H1 (cell line): ENCODE measurements at regions not wholly inside any gene's neighbourhood (a gene's known extent, or its start where the extent isn't known, plus 50 kb on each side); places are given as distances from the start of the nearest gene placed in this dataset.

Experiments used
- CEBPB ChIP-seq: IDR thresholded peaks from 2 replicates; pipeline ENCODE4 v1.6.1; 2012; ENCODE audit warnings: low read depth, low read length
- EP300 ChIP-seq, 2 experiments: IDR thresholded peaks; 1 replicate in 1 of 2; 2 replicates in 1 of 2; pipeline ENCODE4 v1.6.1; 2011 to 2012; ENCODE audit warnings: low read depth in 2 of 2, low read length in 2 of 2, mild to moderate bottlenecking in 2 of 2, borderline replicate concordance in 1 of 2, inconsistent platforms in 1 of 2, moderate library complexity in 1 of 2
- EZH2 ChIP-seq: fragments of 200-600 bp; sonication (generic); IDR thresholded peaks from 2 replicates; pipeline ENCODE4 v1.7.1; 2012; ENCODE audit warnings: low read depth, mild to moderate bottlenecking, moderate library complexity, low read length, inconsistent platforms; ENCODE audit not compliant: severe bottlenecking
- GTF2F1 ChIP-seq: IDR thresholded peaks from 2 replicates; pipeline ENCODE4 v1.6.1; 2012; ENCODE audit warnings: low read depth, low read length, improper control_type of control experiment, borderline replicate concordance
- HDAC2 ChIP-seq, 2 experiments: fragments of 300-600 bp in 1 of 2; sonication (generic) in 1 of 2; IDR thresholded peaks; 2 replicates each; pipeline ENCODE4 v1.6.1; 2011 to 2012; ENCODE audit warnings: low read depth in 2 of 2, low read length in 2 of 2, mild to moderate bottlenecking in 2 of 2, moderate library complexity in 2 of 2, borderline replicate concordance in 1 of 2, inconsistent platforms in 1 of 2
- POLR2A ChIP-seq, 2 experiments: IDR thresholded peaks; 1 replicate in 1 of 2; 2 replicates in 1 of 2; pipeline ENCODE4 v1.6.1; 2011; ENCODE audit warnings: low read depth in 2 of 2, low read length in 2 of 2, mild to moderate bottlenecking in 2 of 2; ENCODE audit errors: control extremely low read depth in 1 of 2
- RAD21 ChIP-seq, 2 experiments: IDR thresholded peaks in 1 of 2; conservative IDR thresholded peaks in 1 of 2; 2 replicates each; pipeline ENCODE4 v1.6.1; 2011; ENCODE audit warnings: low read depth in 2 of 2, low read length in 2 of 2, improper control_type of control experiment in 1 of 2, inconsistent platforms in 1 of 2, mild to moderate bottlenecking in 1 of 2, moderate library complexity in 1 of 2
- SIN3A ChIP-seq, 2 experiments: IDR thresholded peaks in 1 of 2; conservative IDR thresholded peaks in 1 of 2; 2 replicates each; pipeline ENCODE4 v1.6.1; 2011 to 2012; ENCODE audit warnings: low read length in 2 of 2, improper control_type of control experiment in 1 of 2, low read depth in 1 of 2, mild to moderate bottlenecking in 1 of 2
- SP1 ChIP-seq: IDR thresholded peaks from 2 replicates; pipeline ENCODE4 v1.6.1; 2011; ENCODE audit warnings: low read depth, low read length
- TAF1 ChIP-seq: IDR thresholded peaks from 2 replicates; pipeline ENCODE4 v1.6.1; 2011; ENCODE audit warnings: mild to moderate bottlenecking, low read depth, low read length
- TF ChIP-seq, protein P1 (sequence below), 3 experiments: IDR thresholded peaks; 1 replicate in 2 of 3; 2 replicates in 1 of 3; pipeline versions ENCODE4 v1.5.1 to v1.6.1; 2011; ENCODE audit warnings: low read length in 3 of 3, mild to moderate bottlenecking in 3 of 3, inconsistent platforms in 2 of 3, low read depth in 1 of 3, moderate library complexity in 1 of 3; ENCODE audit not compliant: insufficient read depth in 1 of 3; ENCODE audit errors: control extremely low read depth in 1 of 3
- TF ChIP-seq, protein P2 (sequence below): IDR thresholded peaks from 2 replicates; pipeline ENCODE4 v1.6.1; 2011; ENCODE audit warnings: low read length, improper control_type of control experiment

- TF ChIP-seq, protein P1, sequence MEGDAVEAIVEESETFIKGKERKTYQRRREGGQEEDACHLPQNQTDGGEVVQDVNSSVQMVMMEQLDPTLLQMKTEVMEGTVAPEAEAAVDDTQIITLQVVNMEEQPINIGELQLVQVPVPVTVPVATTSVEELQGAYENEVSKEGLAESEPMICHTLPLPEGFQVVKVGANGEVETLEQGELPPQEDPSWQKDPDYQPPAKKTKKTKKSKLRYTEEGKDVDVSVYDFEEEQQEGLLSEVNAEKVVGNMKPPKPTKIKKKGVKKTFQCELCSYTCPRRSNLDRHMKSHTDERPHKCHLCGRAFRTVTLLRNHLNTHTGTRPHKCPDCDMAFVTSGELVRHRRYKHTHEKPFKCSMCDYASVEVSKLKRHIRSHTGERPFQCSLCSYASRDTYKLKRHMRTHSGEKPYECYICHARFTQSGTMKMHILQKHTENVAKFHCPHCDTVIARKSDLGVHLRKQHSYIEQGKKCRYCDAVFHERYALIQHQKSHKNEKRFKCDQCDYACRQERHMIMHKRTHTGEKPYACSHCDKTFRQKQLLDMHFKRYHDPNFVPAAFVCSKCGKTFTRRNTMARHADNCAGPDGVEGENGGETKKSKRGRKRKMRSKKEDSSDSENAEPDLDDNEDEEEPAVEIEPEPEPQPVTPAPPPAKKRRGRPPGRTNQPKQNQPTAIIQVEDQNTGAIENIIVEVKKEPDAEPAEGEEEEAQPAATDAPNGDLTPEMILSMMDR (IDR thresholded peaks at IDR 0.05; ENCODE audit: control extremely low read depth in 1 of 3, insufficient read depth in 1 of 3, low read depth in 1 of 3, low read length in 3 of 3), result no peak
- TF ChIP-seq HDAC2 (IDR thresholded peaks at IDR 0.05; ENCODE audit: borderline replicate concordance in 1 of 2, low read depth in 2 of 2, low read length in 2 of 2) (no peak), TAF1 (no peak), EZH2 (no peak), SIN3A (conservative IDR thresholded peaks at IDR 0.05 in 1 of 2, IDR thresholded peaks at IDR 0.05 in 1 of 2; ENCODE audit: low read depth in 1 of 2, low read length in 2 of 2) (no peak), RAD21 (IDR thresholded peaks at IDR 0.05 in 1 of 2, conservative IDR thresholded peaks at IDR 0.05 in 1 of 2; ENCODE audit: low read depth in 2 of 2, low read length in 2 of 2) (no peak), SP1 (no peak), POLR2A (IDR thresholded peaks at IDR 0.05; ENCODE audit: control extremely low read depth in 1 of 2, low read depth in 2 of 2, low read length in 2 of 2) (no peak), EP300 (IDR thresholded peaks at IDR 0.05; ENCODE audit: borderline replicate concordance in 1 of 2, low read depth in 2 of 2, low read length in 2 of 2) (no peak), GTF2F1 (no peak), CEBPB (no peak)
- TF ChIP-seq, protein P2, sequence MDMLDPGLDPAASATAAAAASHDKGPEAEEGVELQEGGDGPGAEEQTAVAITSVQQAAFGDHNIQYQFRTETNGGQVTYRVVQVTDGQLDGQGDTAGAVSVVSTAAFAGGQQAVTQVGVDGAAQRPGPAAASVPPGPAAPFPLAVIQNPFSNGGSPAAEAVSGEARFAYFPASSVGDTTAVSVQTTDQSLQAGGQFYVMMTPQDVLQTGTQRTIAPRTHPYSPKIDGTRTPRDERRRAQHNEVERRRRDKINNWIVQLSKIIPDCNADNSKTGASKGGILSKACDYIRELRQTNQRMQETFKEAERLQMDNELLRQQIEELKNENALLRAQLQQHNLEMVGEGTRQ, result no peak
Observed at GRCh38 chr3:31028766-31029165, 134.3 kb upstream of the GADL1 start.
